GM12878 (cell line): ENCODE measurements at regions not wholly inside any gene's neighbourhood (a gene's known extent, or its start where the extent isn't known, plus 50 kb on each side); places are given as distances from the start of the nearest gene placed in this dataset.

Source experiments
- ATAC-seq: fragments of 200-7000 bp; cut with Tn5 transposase; 3 replicates; pipeline ENCODE4 v1.9.1; 2020; ENCODE audit warnings: mild to moderate bottlenecking, moderate library complexity
- BruUV-seq: library from RNA; stranded (reverse); fragments of 400-500 nt; replicated peaks from 2 replicates; lab custom pipeline; 2021; lab: Mats Ljungman, UMichigan
- CTCF ChIA-PET: fragments of 300-600 bp; sonication (Branson Sonifier 250); formaldehyde crosslinking; extraction: SDS; loops from one replicate; lab custom pipeline; 2021; ENCODE audit warnings: inconsistent platforms; lab: Yijun Ruan, JAX
- POLR2A ChIA-PET: fragments of 350-600 bp; formaldehyde crosslinking; extraction: SDS; loops from one replicate; lab custom pipeline; 2021; ENCODE audit warnings: inconsistent platforms; lab: Charles Lee
- RAD21 ChIA-PET: fragments of 300-600 bp; sonication (Branson Sonifier 250); formaldehyde crosslinking; loops from one replicate; lab custom pipeline; 2023; ENCODE audit warnings: antibody characterized with exemption; ENCODE audit not compliant: unreplicated experiment; lab: Charles Lee
- SMC1A ChIA-PET: fragments of 300-600 bp; sonication (Branson Sonifier 250); formaldehyde crosslinking; loops from one replicate; lab custom pipeline; 2023; ENCODE audit not compliant: unreplicated experiment, uncharacterized antibody; lab: Charles Lee
- DNase-seq: peaks from one replicate; pipeline ENCODE4 v3.0.0-alpha.2; 2011; ENCODE audit warnings: low read depth, low spot score
- FAIRE-seq: peaks from 3 replicates; lab custom pipeline; 2011; peaks lifted over from hg19 to GRCh38; lab: Jason Lieb, UNC
- H2AFZ ChIP-seq: 2 replicates; pipeline ENCODE4 v1.6.0; 2011; ENCODE audit warnings: low read depth, low read length, control low read depth; ENCODE audit not compliant: control insufficient read depth
- H3K27ac ChIP-seq: 2 replicates; pipeline ENCODE4 v1.5.1; 2011; ENCODE audit warnings: control low read depth; ENCODE audit not compliant: control insufficient read depth, insufficient read depth
- H3K27me3 ChIP-seq, 2 experiments: replicated peaks in 1 of 2; 2 replicates each; pipeline versions ENCODE4 v1.6.0 to v1.6.1; 2011; ENCODE audit warnings: low read length in 1 of 2; ENCODE audit not compliant: control insufficient read depth in 2 of 2, insufficient read depth in 2 of 2
- H3K36me3 ChIP-seq, 2 experiments: 2 replicates each; pipeline ENCODE4 v1.5.1; 2011; ENCODE audit warnings: low read length in 1 of 2; ENCODE audit not compliant: control insufficient read depth in 2 of 2, insufficient read depth in 2 of 2
- H3K4me1 ChIP-seq: 2 replicates; pipeline ENCODE4 v1.6.1; 2011; ENCODE audit warnings: mild to moderate bottlenecking, low read length, moderate library complexity, mixed read lengths; ENCODE audit not compliant: control insufficient read depth, insufficient read depth
- H3K4me2 ChIP-seq: 2 replicates; pipeline ENCODE4 v1.6.0; 2011; ENCODE audit warnings: control low read depth; ENCODE audit not compliant: control insufficient read depth, insufficient read depth
- H3K4me3 ChIP-seq: fragments of 200-600 bp; sonication (generic); 2 replicates; pipeline ENCODE4 v1.5.1; 2016
- H3K79me2 ChIP-seq: 2 replicates; pipeline ENCODE4 v1.6.0; 2011; ENCODE audit warnings: low read length; ENCODE audit not compliant: control insufficient read depth, insufficient read depth
- H3K9ac ChIP-seq: 2 replicates; pipeline ENCODE4 v1.8.0; 2011; ENCODE audit warnings: low read length, control low read depth, mixed read lengths; ENCODE audit not compliant: control insufficient read depth, insufficient read depth
- H3K9me3 ChIP-seq: replicated peaks from 3 replicates; pipeline ENCODE4 v1.5.1; 2011; ENCODE audit warnings: mild to moderate bottlenecking, low read length; ENCODE audit not compliant: control insufficient read depth, insufficient read depth
- H4K20me1 ChIP-seq: 2 replicates; pipeline ENCODE4 v1.6.0; 2011; ENCODE audit not compliant: control insufficient read depth, insufficient read depth
- CREB1 ChIP-seq: IDR thresholded peaks from 2 replicates; pipeline ENCODE4 v1.6.1; 2012; ENCODE audit warnings: low read depth, mild to moderate bottlenecking, inconsistent platforms
- MEF2A ChIP-seq: IDR thresholded peaks from 2 replicates; pipeline ENCODE4 v1.6.1; 2011; ENCODE audit warnings: low read depth, mild to moderate bottlenecking, low read length, moderate library complexity; ENCODE audit not compliant: insufficient read depth
- NFIC ChIP-seq: IDR thresholded peaks from 2 replicates; pipeline ENCODE4 v1.6.1; 2012; ENCODE audit warnings: low read depth, mild to moderate bottlenecking, inconsistent platforms, low read length, moderate library complexity
- RBBP5 ChIP-seq: fragments of 200-600 bp; sonication (generic); conservative IDR thresholded peaks from 2 replicates; pipeline ENCODE4 v1.6.1; 2016
- SIX5 ChIP-seq: IDR thresholded peaks from 2 replicates; pipeline ENCODE4 v1.6.1; 2011; ENCODE audit warnings: mild to moderate bottlenecking, low read depth, low read length, moderate library complexity; ENCODE audit not compliant: severe bottlenecking
- SMARCA5 ChIP-seq: fragments of 450-650 bp; IDR thresholded peaks from 2 replicates; pipeline ENCODE4 v1.6.1; 2017; ENCODE audit warnings: mild to moderate bottlenecking
- TBL1XR1 ChIP-seq: IDR thresholded peaks from 2 replicates; pipeline ENCODE4 v1.6.1; 2012; ENCODE audit warnings: low read depth, low read length, improper control_type of control experiment
- TCF12 ChIP-seq: IDR thresholded peaks from 2 replicates; pipeline ENCODE4 v1.6.1; 2011; ENCODE audit warnings: low read depth, mild to moderate bottlenecking, low read length
- ZNF207 ChIP-seq: fragments of 450-650 bp; IDR thresholded peaks from 2 replicates; pipeline ENCODE4 v1.6.1; 2014; ENCODE audit warnings: antibody characterized with exemption, mild to moderate bottlenecking, borderline replicate concordance
- WGBS: methylation state at CpG from one replicate; pipeline ENCODE4 v1.1.6; 2016; ENCODE audit warnings: low lambda C conversion rate; ENCODE audit not compliant: insufficient replicate concordance, insufficient coverage; ENCODE audit errors: missing lambda C conversion rate; 5-methylcytosine and 5-hydroxymethylcytosine counted together
- in situ Hi-C: fragments of 300-500 bp; cut with MboI; formaldehyde crosslinking; loops from 9 replicates; pipeline ENCODE4 v1.14.3; 2018; ENCODE audit warnings: mixed read lengths
- intact Hi-C: fragments of 100-400 bp; cut with micrococcal nuclease; formaldehyde crosslinking; loops from one replicate; pipeline ENCODE4 v1.14.2; 2022; ENCODE audit not compliant: unreplicated experiment
- TF ChIP-seq, protein P1 (sequence below): IDR thresholded peaks from 2 replicates; pipeline ENCODE4 v1.6.1; 2012; ENCODE audit warnings: low read depth, low read length, improper control_type of control experiment
- TF ChIP-seq, protein P2 (sequence below): IDR thresholded peaks from 2 replicates; pipeline ENCODE4 v1.6.1; 2012; ENCODE audit warnings: mild to moderate bottlenecking, low read depth, low read length
- TF ChIP-seq, protein P3 (sequence below): fragments of 450-650 bp; IDR thresholded peaks from 2 replicates; pipeline ENCODE4 v1.6.1; 2017; ENCODE audit warnings: low read depth, mild to moderate bottlenecking, moderate library complexity
- TF ChIP-seq, protein P4 (sequence below): IDR thresholded peaks from 2 replicates; pipeline ENCODE4 v1.6.1; 2012; ENCODE audit warnings: low read depth, low read length, improper control_type of control experiment

DNA sequence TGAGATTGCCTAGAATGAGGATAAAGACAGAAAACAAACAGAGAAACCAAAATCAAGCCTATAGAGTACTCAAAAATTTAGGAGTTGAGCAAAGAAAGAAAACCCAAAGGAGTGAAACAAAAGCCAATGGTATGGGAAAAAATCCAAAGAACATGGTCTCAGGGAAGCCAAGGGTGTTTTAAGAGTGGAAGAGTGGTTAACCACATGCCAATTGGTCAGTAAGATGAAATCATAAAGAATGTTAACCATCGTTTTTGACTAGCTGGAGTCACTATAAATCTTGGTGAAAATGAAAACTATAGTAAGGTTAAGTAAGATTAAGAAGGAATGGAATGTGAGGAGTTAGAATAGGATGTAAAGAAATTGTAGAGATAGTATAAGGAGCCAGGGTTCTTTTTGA lies 64.7 kb upstream of the RPL34 start:
- FAIRE-seq (no peak), ATAC-seq (no peak)
- no peaks in the 10 kb centered on the region for H3K27me3 ChIP-seq
- H3K4me3 ChIP-seq = no peak overlapping the region
- H3K27ac ChIP-seq = no peak overlapping the region
- H3K36me3 ChIP-seq = no peaks in the 10 kb centered on the region
- no TSS peak for BruUV-seq
- H3K79me2 ChIP-seq = no peaks in the 10 kb centered on the region
- in situ Hi-C loops = no loop called here
- no peak overlapping the region for H3K9ac ChIP-seq
- TF ChIP-seq TCF12 (no peak), NFIC (no peak), MEF2A (no peak)
- TF ChIP-seq, all 136 proteins: peak for 0
- no peaks in the 10 kb centered on the region for H3K9me3 ChIP-seq
- H3K4me1 ChIP-seq = no peaks in the 10 kb centered on the region
- ChIA-PET SMC1A (no interaction called here), CTCF (no interaction called here), RAD21 (no interaction called here), POLR2A (no interaction called here)
- DNase-seq = no peak
- no peak overlapping the region for H3K4me2 ChIP-seq
- H4K20me1 ChIP-seq = no peaks in the 10 kb centered on the region
- H2AFZ ChIP-seq = no peak overlapping the region
- intact Hi-C loops = no loop called here
- 0% methylated on average over 1 of the region's 1 CpG for WGBS

DNA sequence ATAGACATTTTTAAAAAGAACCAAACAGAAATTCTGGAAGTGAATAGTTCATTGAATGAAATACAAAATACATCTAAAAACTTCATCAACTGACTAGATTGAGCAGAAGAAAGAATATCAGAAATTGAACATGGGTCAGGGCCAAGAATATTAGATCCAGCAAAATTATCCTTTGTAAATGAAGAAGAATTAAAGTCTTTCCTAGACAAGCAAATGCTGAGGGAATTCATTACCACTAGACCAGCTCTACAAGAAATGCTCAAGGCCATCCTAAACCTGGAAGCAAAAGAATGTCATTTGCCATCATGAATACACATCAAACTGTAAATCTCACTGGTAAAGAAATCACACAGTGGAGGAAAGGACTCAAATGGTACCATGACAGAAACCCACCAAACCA lies 72.7 kb upstream of the RPL34 start:
- intact Hi-C loops = no loop called here
- FAIRE-seq = no peak
- no peak overlapping the region for H3K4me2 ChIP-seq
- TF ChIP-seq, protein P1, sequence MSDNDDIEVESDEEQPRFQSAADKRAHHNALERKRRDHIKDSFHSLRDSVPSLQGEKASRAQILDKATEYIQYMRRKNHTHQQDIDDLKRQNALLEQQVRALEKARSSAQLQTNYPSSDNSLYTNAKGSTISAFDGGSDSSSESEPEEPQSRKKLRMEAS = no peak
- TF ChIP-seq, protein P2, sequence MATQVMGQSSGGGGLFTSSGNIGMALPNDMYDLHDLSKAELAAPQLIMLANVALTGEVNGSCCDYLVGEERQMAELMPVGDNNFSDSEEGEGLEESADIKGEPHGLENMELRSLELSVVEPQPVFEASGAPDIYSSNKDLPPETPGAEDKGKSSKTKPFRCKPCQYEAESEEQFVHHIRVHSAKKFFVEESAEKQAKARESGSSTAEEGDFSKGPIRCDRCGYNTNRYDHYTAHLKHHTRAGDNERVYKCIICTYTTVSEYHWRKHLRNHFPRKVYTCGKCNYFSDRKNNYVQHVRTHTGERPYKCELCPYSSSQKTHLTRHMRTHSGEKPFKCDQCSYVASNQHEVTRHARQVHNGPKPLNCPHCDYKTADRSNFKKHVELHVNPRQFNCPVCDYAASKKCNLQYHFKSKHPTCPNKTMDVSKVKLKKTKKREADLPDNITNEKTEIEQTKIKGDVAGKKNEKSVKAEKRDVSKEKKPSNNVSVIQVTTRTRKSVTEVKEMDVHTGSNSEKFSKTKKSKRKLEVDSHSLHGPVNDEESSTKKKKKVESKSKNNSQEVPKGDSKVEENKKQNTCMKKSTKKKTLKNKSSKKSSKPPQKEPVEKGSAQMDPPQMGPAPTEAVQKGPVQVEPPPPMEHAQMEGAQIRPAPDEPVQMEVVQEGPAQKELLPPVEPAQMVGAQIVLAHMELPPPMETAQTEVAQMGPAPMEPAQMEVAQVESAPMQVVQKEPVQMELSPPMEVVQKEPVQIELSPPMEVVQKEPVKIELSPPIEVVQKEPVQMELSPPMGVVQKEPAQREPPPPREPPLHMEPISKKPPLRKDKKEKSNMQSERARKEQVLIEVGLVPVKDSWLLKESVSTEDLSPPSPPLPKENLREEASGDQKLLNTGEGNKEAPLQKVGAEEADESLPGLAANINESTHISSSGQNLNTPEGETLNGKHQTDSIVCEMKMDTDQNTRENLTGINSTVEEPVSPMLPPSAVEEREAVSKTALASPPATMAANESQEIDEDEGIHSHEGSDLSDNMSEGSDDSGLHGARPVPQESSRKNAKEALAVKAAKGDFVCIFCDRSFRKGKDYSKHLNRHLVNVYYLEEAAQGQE = no peak
- TF ChIP-seq TBL1XR1 = no peak
- TF ChIP-seq, protein P3, sequence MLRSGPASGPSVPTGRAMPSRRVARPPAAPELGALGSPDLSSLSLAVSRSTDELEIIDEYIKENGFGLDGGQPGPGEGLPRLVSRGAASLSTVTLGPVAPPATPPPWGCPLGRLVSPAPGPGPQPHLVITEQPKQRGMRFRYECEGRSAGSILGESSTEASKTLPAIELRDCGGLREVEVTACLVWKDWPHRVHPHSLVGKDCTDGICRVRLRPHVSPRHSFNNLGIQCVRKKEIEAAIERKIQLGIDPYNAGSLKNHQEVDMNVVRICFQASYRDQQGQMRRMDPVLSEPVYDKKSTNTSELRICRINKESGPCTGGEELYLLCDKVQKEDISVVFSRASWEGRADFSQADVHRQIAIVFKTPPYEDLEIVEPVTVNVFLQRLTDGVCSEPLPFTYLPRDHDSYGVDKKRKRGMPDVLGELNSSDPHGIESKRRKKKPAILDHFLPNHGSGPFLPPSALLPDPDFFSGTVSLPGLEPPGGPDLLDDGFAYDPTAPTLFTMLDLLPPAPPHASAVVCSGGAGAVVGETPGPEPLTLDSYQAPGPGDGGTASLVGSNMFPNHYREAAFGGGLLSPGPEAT = no peak
- no peak for TF ChIP-seq ZNF207
- TF ChIP-seq CREB1 = no peak
- no peak for TF ChIP-seq SIX5
- no peak for TF ChIP-seq SMARCA5
- TF ChIP-seq, protein P4, sequence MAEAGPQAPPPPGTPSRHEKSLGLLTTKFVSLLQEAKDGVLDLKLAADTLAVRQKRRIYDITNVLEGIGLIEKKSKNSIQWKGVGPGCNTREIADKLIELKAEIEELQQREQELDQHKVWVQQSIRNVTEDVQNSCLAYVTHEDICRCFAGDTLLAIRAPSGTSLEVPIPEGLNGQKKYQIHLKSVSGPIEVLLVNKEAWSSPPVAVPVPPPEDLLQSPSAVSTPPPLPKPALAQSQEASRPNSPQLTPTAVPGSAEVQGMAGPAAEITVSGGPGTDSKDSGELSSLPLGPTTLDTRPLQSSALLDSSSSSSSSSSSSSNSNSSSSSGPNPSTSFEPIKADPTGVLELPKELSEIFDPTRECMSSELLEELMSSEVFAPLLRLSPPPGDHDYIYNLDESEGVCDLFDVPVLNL = no peak
- TF ChIP-seq RBBP5 = no peak
- no peak overlapping the region for H2AFZ ChIP-seq
- H3K36me3 ChIP-seq = no peaks in the 10 kb centered on the region
- H3K4me1 ChIP-seq = no peaks in the 10 kb centered on the region
- no peak for DNase-seq
- no peak for ATAC-seq
- RAD21 ChIA-PET = no interaction called here
- POLR2A ChIA-PET = no interaction called here
- H4K20me1 ChIP-seq = no peaks in the 10 kb centered on the region
- CTCF ChIA-PET = interaction anchor here (2.3 kb wide), 1 partner anchor 25 kb away, joined by 7 read pairs; no protein-coding TSS in a partner anchor
- H3K27ac ChIP-seq = no peak overlapping the region
- SMC1A ChIA-PET = no interaction called here
- no peaks in the 10 kb centered on the region; the same call in 2 of the 3 replicates for H3K9me3 ChIP-seq
- in situ Hi-C loops = no loop called here
- BruUV-seq = no TSS peak
- H3K27me3 ChIP-seq = no peaks in the 10 kb centered on the region
- no peaks in the 10 kb centered on the region for H3K79me2 ChIP-seq
- no peak overlapping the region for H3K9ac ChIP-seq
- no peak overlapping the region for H3K4me3 ChIP-seq
